RWPE1 (cell line): ENCODE measurements at regions not wholly inside any gene's neighbourhood (a gene's known extent, or its start where the extent isn't known, plus 50 kb on each side); places are given as distances from the start of the nearest gene placed in this dataset.

Experiments used
- CTCF ChIA-PET: fragments of 350-600 bp; sonication (Branson Sonifier 250); formaldehyde crosslinking; extraction: SDS; loops from one replicate; lab custom pipeline; 2021; lab: Yijun Ruan, JAX
- POLR2A ChIA-PET: fragments of 400-600 bp; formaldehyde crosslinking; extraction: SDS; loops from one replicate; lab custom pipeline; 2020; ENCODE audit warnings: antibody characterized with exemption; ENCODE audit not compliant: low non-redundant PET; lab: Yijun Ruan, JAX
- DNase-seq: peaks from one replicate; pipeline ENCODE4 v3.0.0; 2012; ENCODE audit warnings: low spot score
- H3K27ac ChIP-seq: fragments of 450-650 bp; 2 replicates; pipeline ENCODE4 v1.5.1; 2017
- TF ChIP-seq, protein P1 (sequence below): fragments of 450-650 bp; conservative IDR thresholded peaks from 2 replicates; pipeline ENCODE4 v1.5.1; 2017; ENCODE audit warnings: low read depth, mild to moderate bottlenecking

- CTCF ChIA-PET = no interaction called here
- POLR2A ChIA-PET = no interaction called here
- no peak for DNase-seq
- TF ChIP-seq, protein P1, sequence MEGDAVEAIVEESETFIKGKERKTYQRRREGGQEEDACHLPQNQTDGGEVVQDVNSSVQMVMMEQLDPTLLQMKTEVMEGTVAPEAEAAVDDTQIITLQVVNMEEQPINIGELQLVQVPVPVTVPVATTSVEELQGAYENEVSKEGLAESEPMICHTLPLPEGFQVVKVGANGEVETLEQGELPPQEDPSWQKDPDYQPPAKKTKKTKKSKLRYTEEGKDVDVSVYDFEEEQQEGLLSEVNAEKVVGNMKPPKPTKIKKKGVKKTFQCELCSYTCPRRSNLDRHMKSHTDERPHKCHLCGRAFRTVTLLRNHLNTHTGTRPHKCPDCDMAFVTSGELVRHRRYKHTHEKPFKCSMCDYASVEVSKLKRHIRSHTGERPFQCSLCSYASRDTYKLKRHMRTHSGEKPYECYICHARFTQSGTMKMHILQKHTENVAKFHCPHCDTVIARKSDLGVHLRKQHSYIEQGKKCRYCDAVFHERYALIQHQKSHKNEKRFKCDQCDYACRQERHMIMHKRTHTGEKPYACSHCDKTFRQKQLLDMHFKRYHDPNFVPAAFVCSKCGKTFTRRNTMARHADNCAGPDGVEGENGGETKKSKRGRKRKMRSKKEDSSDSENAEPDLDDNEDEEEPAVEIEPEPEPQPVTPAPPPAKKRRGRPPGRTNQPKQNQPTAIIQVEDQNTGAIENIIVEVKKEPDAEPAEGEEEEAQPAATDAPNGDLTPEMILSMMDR = no peak
- no peak overlapping the region for H3K27ac ChIP-seq
Measured at GRCh38 chr12:81859521-81859920, 100.4 kb upstream of the PPFIA2 start.

DNA sequence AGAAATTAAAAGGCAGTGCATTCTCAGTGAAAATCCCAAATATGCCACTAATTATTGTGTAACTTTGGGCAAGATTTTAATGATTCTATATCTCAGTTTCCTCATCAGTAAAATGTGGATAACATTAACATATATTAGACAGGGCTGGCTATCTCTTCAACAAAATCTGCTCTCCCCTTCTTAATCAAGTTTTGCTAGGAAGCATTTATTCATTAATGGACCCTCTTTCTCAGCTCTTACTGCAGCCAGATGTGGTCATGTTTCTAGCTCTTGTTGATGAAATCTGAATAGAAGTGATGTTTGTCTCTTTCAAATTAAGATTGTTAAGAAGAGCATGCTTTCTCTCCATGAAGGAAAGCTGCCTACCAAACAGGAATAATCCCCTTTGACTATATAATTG, 84.4 kb upstream of the PPFIA2 start:
- TF ChIP-seq, protein P1 = no peak
- no peak overlapping the region for H3K27ac ChIP-seq
- CTCF ChIA-PET = no interaction called here
- DNase-seq = no peak
- POLR2A ChIA-PET = no interaction called here

GRCh38 chr12:81835783-81836182, 76.6 kb upstream of the PPFIA2 start:
- DNase-seq = no peak
- ChIA-PET CTCF (no interaction called here), POLR2A (no interaction called here)
- no peak overlapping the region for H3K27ac ChIP-seq
- TF ChIP-seq, protein P1 = no peak

DNA sequence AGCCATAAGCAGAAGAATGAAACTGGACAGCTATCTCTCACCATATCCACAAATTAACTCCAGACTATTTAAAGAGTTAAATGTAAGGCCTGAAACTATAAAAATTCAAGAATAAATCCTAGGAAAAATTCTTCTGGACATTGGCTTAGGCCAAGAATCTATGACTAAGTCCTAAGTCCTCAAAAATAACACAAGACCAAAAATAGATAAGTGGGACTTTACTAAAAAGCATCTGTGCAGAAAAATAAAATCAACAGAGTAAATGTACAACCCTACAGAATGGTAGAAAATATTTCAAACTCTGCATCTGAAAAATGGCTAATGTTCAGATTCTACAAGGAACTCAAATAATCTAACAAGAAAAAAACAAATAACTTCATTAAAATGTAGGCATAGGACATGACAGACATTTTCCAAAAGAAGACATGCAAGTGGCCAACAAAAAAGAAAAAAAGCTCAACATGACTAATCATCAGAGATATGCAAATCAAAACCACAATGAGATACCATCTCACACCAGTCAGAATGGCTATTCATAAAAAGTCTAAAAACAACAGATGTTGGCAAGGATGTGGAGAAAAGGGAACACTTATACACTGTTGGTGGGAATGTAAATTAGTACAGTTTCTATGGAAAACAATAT, 61.0 kb upstream of the PPFIA2 start:
- CTCF ChIA-PET = interaction anchor here (0.7 kb wide), 1 partner anchor 220 kb away, joined by 4 read pairs; no protein-coding TSS in a partner anchor
- no peak overlapping the region for H3K27ac ChIP-seq
- DNase-seq = no peak
- POLR2A ChIA-PET = no interaction called here
- TF ChIP-seq, protein P1 = no peak

- TF ChIP-seq, protein P1 = no peak
- ChIA-PET CTCF (no interaction called here), POLR2A (no interaction called here)
- no peak for DNase-seq
- H3K27ac ChIP-seq = no peak overlapping the region
Measured at GRCh38 chr12:81815611-81816010, 56.5 kb upstream of the PPFIA2 start.

DNA sequence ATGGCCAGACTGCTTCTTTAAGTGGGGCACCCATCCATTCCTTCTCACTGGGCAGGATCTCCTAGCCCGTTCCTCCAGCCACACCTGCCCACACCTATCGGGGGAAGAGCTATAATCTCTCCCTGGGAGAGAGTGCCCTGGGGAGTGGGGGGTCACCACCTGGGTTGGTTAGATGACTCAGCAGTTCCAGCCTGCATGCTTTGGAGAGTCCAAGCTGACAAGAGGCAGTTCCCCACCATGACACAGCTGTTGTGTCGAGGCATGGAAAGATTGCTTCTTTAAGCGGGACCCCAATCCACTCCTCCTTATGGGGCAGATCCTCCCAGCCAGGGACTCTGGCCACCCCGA, 52.6 kb upstream of the PPFIA2 start:
- TF ChIP-seq, protein P1 = no peak
- ChIA-PET POLR2A (no interaction called here), CTCF (no interaction called here)
- no peak for DNase-seq
- no peak overlapping the region for H3K27ac ChIP-seq
